A673 (cell line): ENCODE measurements at regions not wholly inside any gene's neighbourhood (a gene's known extent, or its start where the extent isn't known, plus 50 kb on each side); places are given as distances from the start of the nearest gene placed in this dataset.

Experiments
- BruUV-seq: library from RNA; stranded (reverse); fragments of 400-500 nt; replicated peaks from 2 replicates; lab custom pipeline; 2021; lab: Mats Ljungman, UMichigan
- CTCF ChIA-PET: fragments of 300-600 bp; sonication (Branson Sonifier 250); formaldehyde crosslinking; loops from one replicate; lab custom pipeline; 2022; ENCODE audit warnings: antibody characterized with exemption; lab: Charles Lee
- POLR2A ChIA-PET: fragments of 300-600 bp; sonication (Branson Sonifier 250); formaldehyde crosslinking; loops from one replicate; lab custom pipeline; 2022; ENCODE audit warnings: antibody characterized with exemption; ENCODE audit not compliant: low non-redundant PET; lab: Charles Lee
- DNase-seq: peaks from one replicate; pipeline ENCODE4 v3.0.0-alpha.2; 2015; ENCODE audit warnings: low spot score
- H3K27ac ChIP-seq: fragments of 200-600 bp; sonication (generic); 2 replicates; pipeline ENCODE4 v1.5.1; 2016; ENCODE audit warnings: mixed run types, low read depth, mild to moderate bottlenecking, mixed read lengths, antibody characterized with exemption, low read length; ENCODE audit not compliant: poor library complexity, severe bottlenecking
- H3K27me3 ChIP-seq: fragments of 200-600 bp; sonication (generic); replicated peaks from 2 replicates; pipeline ENCODE4 v1.6.1; 2017; ENCODE audit warnings: mixed run types, low read depth, mild to moderate bottlenecking, mixed read lengths, antibody characterized with exemption, low read length; ENCODE audit not compliant: insufficient read depth, poor library complexity
- H3K36me3 ChIP-seq: fragments of 200-600 bp; sonication (generic); 2 replicates; pipeline ENCODE4 v1.6.1; 2016; ENCODE audit warnings: mixed run types, mild to moderate bottlenecking, mixed read lengths, antibody characterized with exemption, low read length; ENCODE audit not compliant: insufficient read depth, poor library complexity, severe bottlenecking
- H3K4me1 ChIP-seq: fragments of 200-600 bp; sonication (generic); 2 replicates; pipeline ENCODE4 v1.6.1; 2017; ENCODE audit warnings: mixed run types, mild to moderate bottlenecking, mixed read lengths, antibody characterized with exemption, low read length; ENCODE audit not compliant: insufficient read depth, poor library complexity, severe bottlenecking
- H3K4me3 ChIP-seq: fragments of 200-600 bp; sonication (generic); 2 replicates; pipeline ENCODE4 v1.5.1; 2016; ENCODE audit warnings: low read depth, mixed run types, mild to moderate bottlenecking, mixed read lengths, low read length; ENCODE audit not compliant: poor library complexity, severe bottlenecking
- H3K9me3 ChIP-seq: fragments of 200-600 bp; sonication (generic); 2 replicates; pipeline ENCODE4 v1.6.1; 2016; ENCODE audit warnings: mixed run types, low read depth, mild to moderate bottlenecking, mixed read lengths, antibody characterized with exemption, low read length; ENCODE audit not compliant: poor library complexity, severe bottlenecking
- CTCF ChIP-seq: fragments of 300-800, 200-600 bp; sonication (generic); conservative IDR thresholded peaks from 2 replicates; pipeline ENCODE4 v1.5.1; 2017; ENCODE audit warnings: low read depth, mild to moderate bottlenecking, antibody characterized with exemption, low read length, moderate library complexity, mixed read lengths
- EZH2 ChIP-seq: fragments of 200-600 bp; sonication (generic); IDR thresholded peaks from 2 replicates; pipeline ENCODE4 v1.6.1; 2017; ENCODE audit warnings: borderline replicate concordance, low read depth, mild to moderate bottlenecking, mixed read lengths, antibody characterized with exemption, low read length; ENCODE audit not compliant: poor library complexity, severe bottlenecking
- intact Hi-C: fragments of 100-400 bp; cut with micrococcal nuclease; formaldehyde crosslinking; loops from one replicate; pipeline ENCODE4 v1.10.0; 2022; ENCODE audit not compliant: unreplicated experiment

DNA sequence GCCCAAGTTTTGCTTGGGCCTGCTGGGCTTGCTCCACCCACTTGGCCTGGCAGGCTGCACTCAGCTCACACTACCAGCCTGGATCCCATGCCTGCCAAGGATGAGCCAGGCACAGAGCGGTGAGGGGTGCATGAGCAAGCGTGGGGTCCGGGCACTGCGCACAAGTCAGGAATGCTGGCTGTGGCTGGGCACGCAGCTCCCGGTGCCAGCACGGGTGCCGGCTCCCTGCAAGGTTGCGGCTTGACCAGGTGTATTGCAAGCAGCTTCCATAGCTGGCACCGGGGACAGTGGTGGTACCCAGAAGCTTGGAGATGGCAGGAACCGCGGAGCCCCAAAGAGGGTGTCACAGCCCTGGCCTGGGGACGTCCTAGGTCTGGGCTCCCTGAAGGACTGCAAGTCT is 224.4 kb upstream of the NRIP1 start:
- CTCF ChIA-PET, result no interaction called here
- intact Hi-C loops, result no loop called here
- no peak for TF ChIP-seq EZH2

GRCh38 chr21:15289896-15290841 is 225.4 kb upstream of the NRIP1 start:
- no TSS peak for BruUV-seq
- Histone ChIP-seq H3K4me3 (no peak overlapping the region), H3K9me3 (no peaks in the 10 kb centered on the region), H3K27ac (no peak overlapping the region), H3K36me3 (no peaks in the 10 kb centered on the region), H3K4me1 (no peaks in the 10 kb centered on the region), H3K27me3 (no peaks in the 10 kb centered on the region)
- no peak for TF ChIP-seq CTCF
- no peak for TF ChIP-seq EZH2
- DNase-seq, result peak; percentile 74
- ChIA-PET POLR2A (no interaction called here), CTCF (interaction anchor here (0.6 kb wide), 1 partner anchor 13 kb away, joined by 3 read pairs; no protein-coding TSS in a partner anchor)
- intact Hi-C loops, result no loop called here

More for the DNA sequence above, 224.4 kb upstream of the NRIP1 start:
- no peak for DNase-seq
- Histone ChIP-seq H3K4me1 (no peaks in the 10 kb centered on the region), H3K36me3 (no peaks in the 10 kb centered on the region), H3K27me3 (no peaks in the 10 kb centered on the region), H3K9me3 (no peaks in the 10 kb centered on the region), H3K27ac (no peak overlapping the region), H3K4me3 (no peak overlapping the region)
- no TSS peak for BruUV-seq
- POLR2A ChIA-PET, result no interaction called here

- ChIA-PET POLR2A (no interaction called here), CTCF (no interaction called here)
- no TSS peak for BruUV-seq
- no peaks in the 10 kb centered on the region for H3K4me1 ChIP-seq
- intact Hi-C loops, result no loop called here
- DNase-seq, result no peak
- no peak overlapping the region for H3K27ac ChIP-seq
- TF ChIP-seq CTCF (no peak), EZH2 (no peak)
- no peaks in the 10 kb centered on the region for H3K9me3 ChIP-seq
- H3K36me3 ChIP-seq, result no peaks in the 10 kb centered on the region
- no peak overlapping the region for H3K4me3 ChIP-seq
- no peaks in the 10 kb centered on the region for H3K27me3 ChIP-seq
Observed at GRCh38 chr21:15291621-15292266, 226.9 kb upstream of the NRIP1 start.
